GM20000 (cell line): ENCODE measurements at regions not wholly inside any gene's neighbourhood (a gene's known extent, or its start where the extent isn't known, plus 50 kb on each side); places are given as distances from the start of the nearest gene placed in this dataset.

Source experiments
- DNase-seq: peaks from one replicate; pipeline ENCODE4 v3.0.0; 2012; ENCODE audit warnings: low spot score
- CTCF ChIP-seq: IDR thresholded peaks from 2 replicates; pipeline ENCODE4 v1.5.1; 2012; ENCODE audit warnings: mild to moderate bottlenecking, control low read depth; ENCODE audit errors: extremely low read depth, missing control alignments

- no peak for TF ChIP-seq CTCF
- no peak for DNase-seq
These were observed 120.1 kb upstream of the PITRM1 start for GRCh38 chr10:3292636-3293035.

GRCh38 chr10:3290550-3290949, 118.0 kb upstream of the PITRM1 start:
- DNase-seq = no peak
- TF ChIP-seq CTCF = no peak

- no peak for DNase-seq
- TF ChIP-seq CTCF = no peak
These were observed 115.2 kb upstream of the PITRM1 start for GRCh38 chr10:3287572-3288445.

GRCh38 chr10:3282674-3283017, 110.1 kb upstream of the PITRM1 start:
- DNase-seq = no peak
- no peak for TF ChIP-seq CTCF

- TF ChIP-seq CTCF = no peak
- no peak for DNase-seq
These were observed 109.5 kb upstream of the PITRM1 start for GRCh38 chr10:3281941-3282673.

- no peak for TF ChIP-seq CTCF
- DNase-seq = no peak
These were observed 106.2 kb upstream of the PITRM1 start for GRCh38 chr10:3278771-3279170.

- no peak for DNase-seq
- no peak for TF ChIP-seq CTCF
These were observed 105.0 kb upstream of the PITRM1 start for GRCh38 chr10:3277566-3277965.
